HepG2 (cell line): ENCODE measurements at regions not wholly inside any gene's neighbourhood (a gene's known extent, or its start where the extent isn't known, plus 50 kb on each side); places are given as distances from the start of the nearest gene placed in this dataset.

ENCODE experiments used
- ATAC-seq: fragments of 200-7000 bp; cut with Tn5 transposase; 3 replicates; pipeline ENCODE4 v1.9.1; 2020; ENCODE audit warnings: mild to moderate bottlenecking, moderate library complexity
- BruUV-seq: library from RNA; stranded (reverse); fragments of 400-500 nt; replicated peaks from 2 replicates; lab custom pipeline; 2021; lab: Mats Ljungman, UMichigan
- CTCF ChIA-PET: fragments of 300-600 bp; formaldehyde crosslinking; extraction: SDS; loops from one replicate; lab custom pipeline; 2021; ENCODE audit warnings: low total read pairs, inconsistent platforms, low intra/inter-chr PET ratio; lab: Yijun Ruan, JAX
- POLR2A ChIA-PET: fragments of 350-600 bp; sonication (Branson Sonifier 250); formaldehyde crosslinking; loops from one replicate; lab custom pipeline; 2020; ENCODE audit warnings: antibody characterized with exemption, inconsistent platforms; lab: Yijun Ruan, JAX
- DNase-seq: peaks from one replicate; pipeline ENCODE4 v3.0.0-alpha.2; 2015; ENCODE audit warnings: low spot score
- FAIRE-seq: peaks from 3 replicates; lab custom pipeline; 2011; peaks lifted over from hg19 to GRCh38; lab: Jason Lieb, UNC
- H2AFZ ChIP-seq: one replicate; pipeline ENCODE4 v1.6.1; 2011; ENCODE audit warnings: low read length, inconsistent platforms
- H3K27ac ChIP-seq: fragments of 300-600 bp; 3 replicates; pipeline ENCODE4 v1.8.0; 2011; ENCODE audit warnings: mixed run types, mild to moderate bottlenecking, mixed read lengths, low read length, inconsistent platforms; ENCODE audit not compliant: insufficient read depth; ENCODE audit errors: extremely low read length
- H3K27me3 ChIP-seq, 2 experiments: fragments of 200-600 bp in 1 of 2; 2 replicates in 1 of 2; 3 replicates in 1 of 2; pipeline versions ENCODE4 v1.6.0 to v1.8.0; 2011; ENCODE audit warnings: low read length in 2 of 2, mild to moderate bottlenecking in 2 of 2, moderate library complexity in 2 of 2, inconsistent platforms in 1 of 2; ENCODE audit not compliant: insufficient read depth in 2 of 2, control insufficient read depth in 1 of 2
- H3K36me3 ChIP-seq, 2 experiments: fragments of 200-600 bp in 1 of 2; replicated peaks in 1 of 2; 2 replicates in 1 of 2; 3 replicates in 1 of 2; pipeline versions ENCODE4 v1.5.1 to v1.8.0; 2011; ENCODE audit warnings: low read length in 2 of 2, inconsistent platforms in 1 of 2; ENCODE audit not compliant: insufficient read depth in 2 of 2, control insufficient read depth in 1 of 2
- H3K4me1 ChIP-seq: 2 replicates; pipeline ENCODE4 v1.5.1; 2012; ENCODE audit warnings: low read length, inconsistent platforms; ENCODE audit not compliant: insufficient read depth
- H3K4me2 ChIP-seq: 2 replicates; pipeline ENCODE4 v1.6.0; 2011; ENCODE audit warnings: low read depth, low read length, inconsistent platforms
- H3K4me3 ChIP-seq, 3 experiments: fragments of 200-600 bp in 1 of 3; sonication (generic), shearing (Covaris generic) in 1 of 3; replicated peaks in 1 of 3; 2 replicates each; pipeline ENCODE4 v1.5.1; 2011 to 2016; ENCODE audit warnings: low read length in 3 of 3, inconsistent platforms in 2 of 3, low read depth in 2 of 3, mild to moderate bottlenecking in 2 of 3, control low read depth in 1 of 3, mixed read lengths in 1 of 3; ENCODE audit not compliant: insufficient read depth in 1 of 3
- H3K79me2 ChIP-seq: one replicate; pipeline ENCODE4 v1.6.1; 2011; ENCODE audit warnings: low read length, inconsistent platforms; ENCODE audit not compliant: insufficient read depth
- H3K9ac ChIP-seq: 2 replicates; pipeline ENCODE4 v1.6.0; 2011; ENCODE audit warnings: mild to moderate bottlenecking, low read depth, low read length, inconsistent platforms; ENCODE audit not compliant: insufficient read depth
- H3K9me3 ChIP-seq: 2 replicates; pipeline ENCODE4 v1.5.1; 2012; ENCODE audit warnings: mild to moderate bottlenecking, low read length
- H4K20me1 ChIP-seq: 2 replicates; pipeline ENCODE4 v1.6.0; 2011; ENCODE audit warnings: inconsistent platforms, mild to moderate bottlenecking, low read length, moderate library complexity; ENCODE audit not compliant: insufficient read depth
- AGO2 ChIP-seq: fragments of 200-400 bp; formaldehyde crosslinking; optimal IDR thresholded peaks from 2 replicates; pipeline ENCODE3; 2017; ENCODE audit warnings: mild to moderate bottlenecking, low read depth, low read length, moderate library complexity
- ARHGAP35 ChIP-seq: sonication (generic); formaldehyde crosslinking; IDR thresholded peaks from 2 replicates; pipeline ENCODE4 v1.9.0; 2022; ENCODE audit warnings: mild to moderate bottlenecking, inconsistent platforms, moderate library complexity, missing genetic modification reagents, borderline replicate concordance
- CHCHD3 ChIP-seq: sonication (generic); formaldehyde crosslinking; IDR thresholded peaks from 2 replicates; pipeline ENCODE4 v1.8.0; 2022; ENCODE audit warnings: mild to moderate bottlenecking, missing genetic modification reagents, moderate library complexity
- DZIP1 ChIP-seq: sonication (generic); formaldehyde crosslinking; IDR thresholded peaks from 2 replicates; pipeline ENCODE4 v1.5.0; 2020; ENCODE audit warnings: mild to moderate bottlenecking, missing genetic modification reagents
- HCFC1 ChIP-seq: fragments of 150-350 bp; IDR thresholded peaks from 2 replicates; pipeline ENCODE4 v1.6.1; 2014; ENCODE audit warnings: low read depth, low read length
- ISX ChIP-seq: sonication (generic); formaldehyde crosslinking; conservative IDR thresholded peaks from 2 replicates; pipeline ENCODE4 v1.5.0; 2020; ENCODE audit warnings: missing genetic modification reagents
- MYPOP ChIP-seq: sonication (generic); formaldehyde crosslinking; IDR thresholded peaks from 2 replicates; pipeline ENCODE4 v1.8.1; 2023; ENCODE audit warnings: mild to moderate bottlenecking, moderate library complexity, missing genetic modification reagents
- NFYC ChIP-seq: IDR thresholded peaks from 2 replicates; pipeline ENCODE4 v1.6.1; 2016; ENCODE audit warnings: missing genetic modification reagents, missing compliant biosample characterization
- PHF8 ChIP-seq: sonication (generic); formaldehyde crosslinking; IDR thresholded peaks from 2 replicates; pipeline ENCODE4 v1.5.0; 2020; ENCODE audit warnings: missing genetic modification reagents
- ZBTB1 ChIP-seq: sonication (generic); formaldehyde crosslinking; IDR thresholded peaks from 2 replicates; pipeline ENCODE4 v1.4.0; 2020; ENCODE audit warnings: missing genetic modification reagents, borderline replicate concordance
- WGBS: methylation state at CpG from one replicate; pipeline ENCODE4 v1.1.6; 2017; ENCODE audit warnings: low lambda C conversion rate; 5-methylcytosine and 5-hydroxymethylcytosine counted together
- in situ Hi-C: cut with HindIII; loops from 2 replicates; pipeline ENCODE4 v1.10.0; 2017; ENCODE audit warnings: low pct_unique_long_range_greater_than_20kb; ENCODE audit not compliant: extremely low pct_ligation_motif_present
- intact Hi-C: fragments of 100-400 bp; cut with micrococcal nuclease; formaldehyde crosslinking; loops from one replicate; pipeline ENCODE4 v1.10.0; 2022; ENCODE audit not compliant: unreplicated experiment

DNA sequence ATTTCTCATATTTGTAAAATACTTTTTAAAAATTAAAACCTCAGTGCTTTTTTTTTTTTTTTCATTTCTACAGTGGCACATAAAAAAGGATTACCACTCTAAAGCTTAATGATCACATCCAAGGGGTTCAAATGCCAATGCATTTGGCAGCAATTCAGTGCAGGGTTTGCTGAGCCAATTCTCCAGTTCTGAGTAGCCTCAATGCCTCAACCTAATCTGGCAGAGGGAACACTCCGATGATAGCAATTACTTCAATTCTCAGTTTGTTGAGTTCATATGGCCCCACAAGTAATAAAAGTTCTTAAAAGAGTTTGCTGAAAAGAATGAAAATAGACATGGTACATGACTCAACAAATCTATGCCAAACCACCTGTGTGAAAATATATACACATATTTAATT, 79.3 kb upstream of the RBMS3 start (continued):
- TF ChIP-seq NFYC (CRISPR knock-in tag) (no peak), ARHGAP35 (CRISPR knock-in tag) (no peak), AGO2 (no peak), CHCHD3 (CRISPR knock-in tag) (no peak), HCFC1 (no peak)

DNA sequence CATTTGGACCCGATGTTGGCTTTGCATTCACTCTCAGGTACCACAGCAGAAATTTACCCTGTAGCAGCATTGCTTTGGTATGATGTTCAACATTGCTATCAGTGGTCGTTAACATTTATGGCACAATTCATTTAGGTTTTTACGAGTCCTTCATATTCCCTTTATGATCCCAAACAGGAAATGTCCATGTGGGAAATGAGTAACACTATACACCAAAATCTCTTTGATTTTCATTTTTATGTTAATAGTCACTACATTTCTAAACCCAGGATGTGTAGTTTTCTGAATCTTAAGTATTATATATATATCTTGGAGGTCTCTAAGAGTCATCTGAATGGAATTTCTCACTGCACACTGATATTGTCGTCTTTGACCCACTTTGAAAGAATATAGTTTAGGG, 78.5 kb upstream of the RBMS3 start:
- ATAC-seq (no peak), FAIRE-seq (no peak), DNase-seq (no peak)
- BruUV-seq = no TSS peak
- Histone ChIP-seq H3K36me3 (no peaks in the 10 kb centered on the region), H3K4me3 (no peak overlapping the region), H3K27me3 (no peaks in the 10 kb centered on the region), H2AFZ (no peak overlapping the region), H3K9me3 (peaks cover 5% of the 10 kb centered on the region; the same call in 1 of the 2 replicates), H3K27ac (no peak overlapping the region), H3K9ac (no peak overlapping the region), H3K4me1 (no peaks in the 10 kb centered on the region), H3K4me2 (no peak overlapping the region), H3K79me2 (no peaks in the 10 kb centered on the region), H4K20me1 (no peaks in the 10 kb centered on the region)
- TF ChIP-seq ISX (CRISPR knock-in tag) (no peak), MYPOP (CRISPR knock-in tag) (no peak), ZBTB1 (CRISPR knock-in tag) (no peak), DZIP1 (CRISPR knock-in tag) (no peak), PHF8 (CRISPR knock-in tag) (no peak)
- POLR2A ChIA-PET = no interaction called here
- in situ Hi-C loops (no loop called here), intact Hi-C loops (no loop called here)
- CTCF ChIA-PET = no interaction called here
- 24% methylated on average over 4 of the region's 4 CpGs for WGBS
